ENCODE measurements at regions not wholly inside any gene's neighbourhood (a gene's known extent, or its start where the extent isn't known, plus 50 kb on each side); places are given as distances from the start of the nearest gene placed in this dataset.

GRCh38 chr10:131700032-131700431 lies 200.8 kb upstream of the PPP2R2D start:
- DNase-seq (ENCODE audit: low read depth in 2 of 3, low spot score in 2 of 3) = no peak

GRCh38 chr10:131700506-131700905 lies 200.3 kb upstream of the PPP2R2D start:
- no peak for DNase-seq (ENCODE audit: low read depth in 2 of 3, low spot score in 2 of 3)

- DNase-seq (ENCODE audit: low read depth in 2 of 3, low spot score in 2 of 3) = no peak
Measured at GRCh38 chr10:131701131-131701947, 199.5 kb upstream of the PPP2R2D start.

DNA sequence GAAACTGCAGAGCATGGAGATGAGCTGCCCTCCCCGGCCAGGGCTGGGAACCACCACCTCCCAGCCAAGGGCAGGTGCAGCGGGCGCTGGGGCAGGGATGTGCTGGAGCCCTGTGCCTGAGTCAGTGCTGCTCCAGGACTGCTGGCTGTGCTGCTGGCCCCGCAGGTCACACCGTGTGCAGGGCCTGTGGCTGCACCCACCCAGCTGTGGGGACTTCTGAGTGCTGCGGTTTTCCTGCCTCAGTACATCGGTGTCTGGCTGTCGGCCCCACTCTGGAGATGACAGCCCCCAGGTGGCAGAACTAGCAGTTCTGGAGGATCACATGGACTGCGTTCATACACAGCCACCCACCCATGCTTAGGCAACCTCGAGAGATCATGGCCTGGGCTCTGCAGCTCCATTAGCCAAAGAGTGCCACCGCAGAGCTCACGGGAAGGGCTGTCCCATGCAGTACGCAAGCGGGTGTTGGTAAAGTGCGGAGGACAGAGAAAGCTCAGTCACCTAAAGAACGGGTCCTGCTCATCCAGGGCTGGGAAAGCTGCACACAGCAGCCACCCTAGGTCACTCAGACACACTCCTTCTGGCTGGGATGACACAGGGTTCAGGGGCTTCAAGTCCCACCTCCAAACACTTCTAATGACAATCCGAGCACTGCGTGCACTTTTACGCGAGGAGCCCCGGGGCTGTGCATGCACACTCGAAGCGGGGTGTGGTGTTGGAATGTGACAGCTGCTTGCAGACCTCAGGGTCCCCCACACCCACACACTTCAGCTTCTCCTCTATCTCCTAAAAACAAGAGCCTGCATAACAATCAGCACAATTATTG lies 198.1 kb upstream of the PPP2R2D start:
- DNase-seq (ENCODE audit: low read depth in 2 of 3, low spot score in 2 of 3) = no peak

- DNase-seq (ENCODE audit: low read depth in 2 of 3, low spot score in 2 of 3) = no peak
Measured at GRCh38 chr10:131703541-131703940, 197.3 kb upstream of the PPP2R2D start.

DNA sequence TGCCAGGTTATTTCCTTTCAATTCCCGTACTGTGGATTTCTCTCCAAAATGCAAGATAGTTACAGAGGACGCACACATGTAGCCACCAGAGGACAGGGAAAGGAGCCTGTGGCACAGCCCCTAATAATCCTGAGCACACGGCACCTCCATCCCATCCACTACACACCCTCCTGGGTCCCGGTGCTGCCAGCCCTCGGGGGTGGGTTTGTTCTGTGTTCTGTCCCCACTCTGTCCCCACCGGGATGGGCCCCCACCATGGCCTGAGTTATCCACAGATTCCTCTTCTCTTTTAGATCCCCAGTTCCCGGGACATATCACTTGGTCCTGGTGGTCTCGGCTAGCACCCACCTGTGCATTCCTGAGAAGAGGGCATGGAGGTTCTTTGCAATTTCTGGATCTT lies 196.9 kb upstream of the PPP2R2D start:
- no peak for DNase-seq (ENCODE audit: low read depth in 2 of 3, low spot score in 2 of 3)

DNA sequence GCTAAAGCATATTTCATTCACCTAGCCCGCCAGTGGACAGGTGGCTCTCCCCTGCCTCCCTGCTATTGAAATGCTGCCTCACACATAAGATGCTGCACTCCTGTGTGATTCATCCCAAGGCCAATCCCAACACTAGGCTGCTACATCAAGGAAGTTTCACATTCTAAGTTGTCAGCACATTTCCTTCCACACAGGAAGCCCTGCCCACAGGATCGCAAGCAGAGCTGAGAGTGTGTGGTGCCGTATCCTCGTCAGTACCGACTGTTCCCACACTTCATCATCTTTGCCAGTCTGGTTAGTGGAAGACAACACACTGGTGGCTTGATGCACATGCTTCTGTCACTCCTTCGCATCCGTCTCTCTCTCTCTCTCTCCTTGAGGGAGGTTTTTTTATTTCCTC lies 194.3 kb upstream of the PPP2R2D start:
- no peak for DNase-seq (ENCODE audit: low read depth in 2 of 3, low spot score in 2 of 3)

DNA sequence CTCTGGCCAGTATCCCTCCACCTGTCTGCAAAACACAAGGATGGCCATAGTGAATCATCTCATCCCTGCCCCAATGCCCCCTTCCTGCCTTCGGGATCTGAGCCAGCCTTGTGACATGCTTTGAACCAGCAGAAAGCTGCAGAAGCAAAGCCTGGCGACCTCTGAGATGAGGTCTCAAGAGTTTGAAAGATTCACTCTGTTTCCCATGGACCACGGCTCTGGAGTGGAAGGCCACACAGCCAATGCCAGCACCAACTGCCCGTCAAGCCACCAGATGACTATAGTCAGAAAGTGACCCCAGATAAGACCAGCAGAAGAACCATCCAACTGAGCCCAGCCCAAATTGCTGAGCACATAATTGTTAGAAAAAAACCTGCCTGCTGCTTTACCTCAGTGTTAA lies 193.9 kb upstream of the PPP2R2D start:
- DNase-seq (ENCODE audit: low read depth in 2 of 3, low spot score in 2 of 3) = no peak

DNA sequence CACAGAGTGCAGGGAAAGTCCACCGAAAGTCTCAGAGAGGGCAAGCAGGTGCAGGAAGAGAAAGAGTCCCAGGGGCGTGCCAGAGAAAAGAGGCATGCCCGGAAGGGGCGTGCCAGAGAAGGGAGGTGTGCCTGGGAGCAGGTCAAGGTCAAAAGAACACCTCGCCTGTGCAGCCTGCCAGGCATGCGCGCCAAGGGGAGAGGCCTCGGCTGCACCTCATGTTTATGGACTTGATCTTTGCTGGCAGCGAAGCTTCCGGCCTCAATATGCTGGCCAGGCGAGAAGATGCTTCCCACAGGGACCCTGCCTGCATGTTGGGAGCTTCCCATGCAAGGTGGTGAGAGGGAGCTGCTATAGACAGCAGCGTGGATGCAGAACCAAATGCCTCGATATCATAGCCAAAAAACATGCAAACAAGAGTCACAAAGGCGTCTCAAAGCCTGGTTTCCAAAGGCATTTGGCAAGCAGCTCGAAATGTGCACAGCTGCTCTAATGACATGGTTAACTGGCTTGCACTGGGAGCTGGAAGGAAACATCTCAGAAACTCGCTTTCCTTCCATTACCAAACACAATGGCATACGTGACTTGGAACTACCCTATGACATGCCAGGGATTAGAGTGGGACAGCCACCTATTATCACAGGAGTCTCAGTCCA lies 192.5 kb upstream of the PPP2R2D start:
- no peak for DNase-seq (ENCODE audit: low read depth in 2 of 3, low spot score in 2 of 3)

GRCh38 chr10:131710142-131710861 lies 190.5 kb upstream of the PPP2R2D start:
- DNase-seq (ENCODE audit: low read depth in 2 of 3, low spot score in 2 of 3) = no peak

- DNase-seq (ENCODE audit: low read depth in 2 of 3, low spot score in 2 of 3) = no peak
Measured at GRCh38 chr10:131722121-131722520, 178.7 kb upstream of the PPP2R2D start.

- DNase-seq (ENCODE audit: low read depth in 2 of 3, low spot score in 2 of 3) = no peak
Measured at GRCh38 chr10:131722525-131723264, 178.1 kb upstream of the PPP2R2D start.

- DNase-seq (ENCODE audit: low read depth in 2 of 3, low spot score in 2 of 3) = no peak
Measured at GRCh38 chr10:131723297-131724168, 177.3 kb upstream of the PPP2R2D start.

- DNase-seq (ENCODE audit: low read depth in 2 of 3, low spot score in 2 of 3) = no peak
Measured at GRCh38 chr10:131724169-131724545, 176.7 kb upstream of the PPP2R2D start.

DNA sequence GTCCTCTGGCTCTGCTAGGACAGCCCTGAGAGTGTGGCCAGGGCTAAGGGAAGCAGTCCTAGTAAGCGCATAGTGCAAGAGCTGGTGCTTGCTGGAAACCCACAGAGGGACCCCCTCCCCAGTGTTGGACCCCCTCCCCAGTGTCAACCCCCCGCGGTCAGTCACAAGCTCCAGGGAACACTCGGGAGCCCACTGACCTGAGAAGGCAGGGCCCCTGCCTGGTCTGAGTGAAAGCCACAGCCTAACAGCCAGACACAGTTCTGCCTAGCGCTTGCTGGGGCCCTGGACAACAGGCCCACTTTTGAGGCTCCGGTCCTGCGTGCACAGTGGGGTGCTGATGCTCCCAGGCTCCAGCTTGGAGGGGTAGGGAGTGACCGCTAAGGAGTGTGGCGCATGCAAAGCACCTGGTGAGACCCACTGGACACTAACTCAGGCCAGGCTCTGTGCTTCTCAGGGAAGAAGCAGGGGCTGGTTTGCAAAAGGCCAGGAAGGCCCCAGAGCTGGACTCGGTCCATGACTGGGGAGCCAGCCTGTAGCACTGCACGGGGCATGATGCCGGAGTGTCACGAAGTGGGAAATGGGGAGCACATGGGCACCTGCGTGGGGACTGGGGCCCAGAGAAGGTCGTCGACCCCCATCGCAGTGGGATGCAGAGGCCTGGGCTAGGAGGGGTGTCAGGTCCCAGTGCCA lies 175.8 kb upstream of the PPP2R2D start:
- no peak for DNase-seq (ENCODE audit: low read depth in 2 of 3, low spot score in 2 of 3)

- no peak for DNase-seq (ENCODE audit: low read depth in 2 of 3, low spot score in 2 of 3)
Measured at GRCh38 chr10:131725581-131726069, 175.2 kb upstream of the PPP2R2D start.

DNA sequence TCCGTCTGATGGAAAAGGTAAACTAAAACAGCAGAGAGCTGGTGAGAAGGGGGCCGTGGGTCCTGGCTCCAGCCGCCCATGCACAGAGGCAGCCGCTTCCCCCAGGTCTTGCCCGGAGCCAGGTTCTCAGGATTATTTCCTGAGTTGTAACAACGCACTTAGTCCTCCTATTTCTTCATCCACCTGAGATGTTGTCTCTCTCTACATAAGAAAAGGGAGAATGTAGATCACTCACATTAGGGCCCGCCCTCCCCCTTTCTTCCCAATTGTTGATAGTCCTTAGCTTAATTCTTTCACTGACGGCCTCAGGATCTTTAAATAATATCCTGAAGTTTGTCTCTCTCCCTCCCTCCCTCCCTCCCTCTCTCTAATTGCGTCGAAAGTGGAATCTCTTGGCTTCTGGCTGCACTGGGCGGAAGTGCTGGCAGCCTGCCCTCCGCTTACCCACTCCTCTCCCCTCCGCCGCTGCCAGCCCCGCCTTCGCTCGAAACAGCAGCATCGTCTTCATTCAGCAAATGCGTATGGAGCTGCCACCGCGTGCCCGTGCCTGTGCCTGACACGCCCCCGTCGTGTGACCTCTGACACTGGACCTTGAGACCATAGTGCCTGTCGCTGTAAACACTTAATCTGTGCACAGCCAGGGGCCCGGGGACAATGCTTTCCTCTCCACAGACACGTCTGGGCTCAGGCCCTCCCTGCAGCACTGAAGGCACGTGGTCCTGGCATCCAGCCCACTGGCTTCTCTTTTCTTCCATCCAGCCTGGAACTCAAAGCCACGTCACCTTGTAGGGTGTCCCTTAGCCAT lies 174.5 kb upstream of the PPP2R2D start:
- no peak for DNase-seq (ENCODE audit: low read depth in 2 of 3, low spot score in 2 of 3)

DNA sequence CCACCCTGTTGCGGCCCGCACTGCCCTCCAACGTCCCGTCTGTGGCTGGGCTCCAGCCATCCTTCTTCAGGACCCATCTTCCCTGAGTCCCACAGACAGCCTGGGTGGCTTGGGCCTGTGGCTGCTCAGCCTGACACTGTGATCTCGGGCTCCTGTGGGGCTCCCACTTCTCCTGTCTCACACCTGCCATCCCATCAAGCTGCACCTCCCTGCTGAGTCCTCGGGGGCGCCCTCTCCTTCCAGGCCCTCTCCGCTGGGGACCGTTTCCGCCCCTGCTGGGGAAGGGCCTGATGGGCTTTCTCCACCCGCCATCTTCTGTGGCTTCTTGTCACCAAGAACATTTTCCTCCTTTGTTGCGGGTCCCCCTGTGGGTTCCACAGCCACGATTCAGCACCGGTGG lies 173.8 kb upstream of the PPP2R2D start:
- no peak for DNase-seq (ENCODE audit: low read depth in 2 of 3, low spot score in 2 of 3)
